HEK293 (cell line): ENCODE measurements at regions not wholly inside any gene's neighbourhood (a gene's known extent, or its start where the extent isn't known, plus 50 kb on each side); places are given as distances from the start of the nearest gene placed in this dataset.

Experiments used
- CTCF ChIA-PET: fragments of 350-600 bp; formaldehyde crosslinking; extraction: SDS; loops from one replicate; lab custom pipeline; 2021; ENCODE audit warnings: antibody characterized with exemption; lab: Yijun Ruan, JAX
- POLR2A ChIA-PET: fragments of 300-600 bp; formaldehyde crosslinking; extraction: SDS; loops from one replicate; lab custom pipeline; 2020; ENCODE audit warnings: antibody characterized with exemption, inconsistent platforms; lab: Yijun Ruan, JAX
- H3K27ac ChIP-seq: fragments of 200-500 bp; sonication (Bioruptor generic); 2 replicates; pipeline ENCODE4 v1.5.1; 2014; ENCODE audit warnings: low read depth, low read length, control low read depth, inconsistent platforms; ENCODE audit errors: extremely low read depth
- H3K36me3 ChIP-seq, 2 experiments: fragments of 200-500 bp in 1 of 2; sonication (Bioruptor generic) in 1 of 2; 1 replicate in 1 of 2; 2 replicates in 1 of 2; pipeline ENCODE4 v1.5.1; 2014 to 2017; ENCODE audit warnings: inconsistent platforms in 2 of 2, low read length in 2 of 2; ENCODE audit not compliant: control insufficient read depth in 2 of 2, insufficient read depth in 1 of 2
- H3K4me1 ChIP-seq: fragments of 200-500 bp; sonication (Bioruptor generic); 2 replicates; pipeline ENCODE4 v1.5.1; 2014; ENCODE audit warnings: mild to moderate bottlenecking, low read length, inconsistent platforms; ENCODE audit not compliant: control insufficient read depth, insufficient read depth
- H3K4me3 ChIP-seq: 2 replicates; pipeline ENCODE4 v1.5.1; 2011; ENCODE audit warnings: low read depth, mild to moderate bottlenecking, control low read depth, low read length, moderate library complexity
- H3K9me3 ChIP-seq: fragments of 200-500 bp; sonication (Bioruptor generic); 2 replicates; pipeline ENCODE4 v1.5.1; 2014; ENCODE audit warnings: low read depth, low read length, inconsistent platforms; ENCODE audit not compliant: control insufficient read depth, insufficient read depth
- HIC1 ChIP-seq: fragments of 450-650 bp; formaldehyde crosslinking; IDR thresholded peaks from 2 replicates; pipeline ENCODE4 v1.5.1; 2016; ENCODE audit warnings: missing biosample characterization, missing genetic modification characterization
- KLF1 ChIP-seq: fragments of 450-650 bp; formaldehyde crosslinking; IDR thresholded peaks from 2 replicates; pipeline ENCODE4 v1.5.1; 2016; ENCODE audit warnings: missing biosample characterization, missing genetic modification characterization
- MEIS1 ChIP-seq: sonication (generic); formaldehyde crosslinking; IDR thresholded peaks from 2 replicates; pipeline ENCODE4 v1.8.1; 2022; ENCODE audit warnings: missing genetic modification reagents, mild to moderate bottlenecking, borderline replicate concordance
- YY1 ChIP-seq: fragments of 450-650 bp; formaldehyde crosslinking; IDR thresholded peaks from 2 replicates; pipeline ENCODE4 v1.5.1; 2018; ENCODE audit warnings: missing biosample characterization, missing genetic modification characterization
- ZBTB6 ChIP-seq: fragments of 450-650 bp; formaldehyde crosslinking; IDR thresholded peaks from 2 replicates; pipeline ENCODE4 v1.5.1; 2017; ENCODE audit warnings: missing biosample characterization, missing genetic modification characterization
- ZNF10 ChIP-seq: fragments of 450-650 bp; formaldehyde crosslinking; IDR thresholded peaks from 2 replicates; pipeline ENCODE4 v1.5.1; 2017; ENCODE audit warnings: missing biosample characterization, missing genetic modification characterization
- ZNF114 ChIP-seq: fragments of 450-650 bp; formaldehyde crosslinking; IDR thresholded peaks from 2 replicates; pipeline ENCODE4 v1.5.0; 2017; ENCODE audit warnings: missing biosample characterization, missing genetic modification characterization
- ZNF174 ChIP-seq: fragments of 450-650 bp; formaldehyde crosslinking; IDR thresholded peaks from 2 replicates; pipeline ENCODE4 v1.5.0; 2017; ENCODE audit warnings: missing biosample characterization, mild to moderate bottlenecking, missing genetic modification characterization
- ZNF2 ChIP-seq: fragments of 450-650 bp; formaldehyde crosslinking; IDR thresholded peaks from 2 replicates; pipeline ENCODE4 v1.5.1; 2016; ENCODE audit warnings: missing biosample characterization, missing genetic modification characterization
- ZNF24 ChIP-seq: fragments of 450-650 bp; formaldehyde crosslinking; IDR thresholded peaks from 2 replicates; pipeline ENCODE4 v1.5.1; 2016; ENCODE audit warnings: missing biosample characterization, missing genetic modification characterization
- ZNF311 ChIP-seq: fragments of 450-650 bp; formaldehyde crosslinking; IDR thresholded peaks from 2 replicates; pipeline ENCODE4 v1.5.1; 2017; ENCODE audit warnings: missing biosample characterization, missing genetic modification characterization, borderline replicate concordance
- ZNF394 ChIP-seq: fragments of 450-650 bp; formaldehyde crosslinking; IDR thresholded peaks from 2 replicates; pipeline ENCODE4 v1.5.1; 2016; ENCODE audit warnings: missing biosample characterization, missing genetic modification characterization, mild to moderate bottlenecking, moderate library complexity, borderline replicate concordance
- ZNF518A ChIP-seq: fragments of 450-650 bp; formaldehyde crosslinking; conservative IDR thresholded peaks from 2 replicates; pipeline ENCODE4 v1.5.1; 2016; ENCODE audit warnings: low read depth, missing biosample characterization, missing genetic modification characterization
- ZNF610 ChIP-seq: fragments of 450-650 bp; formaldehyde crosslinking; IDR thresholded peaks from 2 replicates; pipeline ENCODE4 v1.5.1; 2016; ENCODE audit warnings: missing biosample characterization, missing genetic modification characterization, borderline replicate concordance
- ZNF623 ChIP-seq: fragments of 450-650 bp; formaldehyde crosslinking; IDR thresholded peaks from 2 replicates; pipeline ENCODE4 v1.5.1; 2016; ENCODE audit warnings: missing biosample characterization, missing genetic modification characterization
- ZNF76 ChIP-seq: fragments of 450-650 bp; formaldehyde crosslinking; IDR thresholded peaks from 2 replicates; pipeline ENCODE4; 2016; ENCODE audit warnings: low read depth, missing biosample characterization, missing genetic modification characterization, borderline replicate concordance
- TF ChIP-seq, protein P1 (sequence below): fragments of 450-650 bp; IDR thresholded peaks from 2 replicates; pipeline ENCODE4 v1.5.1; 2018; ENCODE audit warnings: missing biosample characterization, missing genetic modification characterization

DNA sequence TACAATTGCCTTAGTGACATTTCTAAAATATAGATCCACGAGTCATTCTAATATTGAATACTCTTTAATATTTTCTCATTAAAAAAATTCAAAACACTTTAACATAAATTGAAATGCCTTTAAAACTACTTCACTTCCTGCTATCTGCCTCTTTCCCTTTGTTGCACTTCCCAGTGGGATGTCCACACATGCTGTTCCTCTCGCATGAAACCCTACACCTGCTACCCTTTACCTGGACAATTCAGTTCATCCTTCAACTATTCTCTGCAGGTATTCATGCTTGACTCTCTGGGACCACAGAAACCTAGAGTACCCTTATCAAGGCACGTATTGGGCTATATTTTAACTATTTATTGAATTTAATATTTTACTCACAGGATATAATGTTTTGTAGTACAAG, 373.3 kb upstream of the GALNT5 start:
- ChIA-PET POLR2A (no interaction called here), CTCF (no interaction called here)
- Histone ChIP-seq H3K9me3 (no peaks in the 10 kb centered on the region), H3K4me1 (no peaks in the 10 kb centered on the region), H3K4me3 (no peak overlapping the region), H3K36me3 (no peaks in the 10 kb centered on the region), H3K27ac (no peak overlapping the region)
- no peak for TF ChIP-seq ZNF114 (tag by site-specific recombination)
- no peak for TF ChIP-seq ZNF311 (tag by site-specific recombination)
- no peak for TF ChIP-seq ZNF394 (tag by site-specific recombination)
- TF ChIP-seq, protein P1, sequence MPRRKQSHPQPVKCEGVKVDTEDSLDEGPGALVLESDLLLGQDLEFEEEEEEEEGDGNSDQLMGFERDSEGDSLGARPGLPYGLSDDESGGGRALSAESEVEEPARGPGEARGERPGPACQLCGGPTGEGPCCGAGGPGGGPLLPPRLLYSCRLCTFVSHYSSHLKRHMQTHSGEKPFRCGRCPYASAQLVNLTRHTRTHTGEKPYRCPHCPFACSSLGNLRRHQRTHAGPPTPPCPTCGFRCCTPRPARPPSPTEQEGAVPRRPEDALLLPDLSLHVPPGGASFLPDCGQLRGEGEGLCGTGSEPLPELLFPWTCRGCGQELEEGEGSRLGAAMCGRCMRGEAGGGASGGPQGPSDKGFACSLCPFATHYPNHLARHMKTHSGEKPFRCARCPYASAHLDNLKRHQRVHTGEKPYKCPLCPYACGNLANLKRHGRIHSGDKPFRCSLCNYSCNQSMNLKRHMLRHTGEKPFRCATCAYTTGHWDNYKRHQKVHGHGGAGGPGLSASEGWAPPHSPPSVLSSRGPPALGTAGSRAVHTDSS (tag by site-specific recombination), result no peak
- no peak for TF ChIP-seq ZNF10 (tag by site-specific recombination)
- TF ChIP-seq ZNF24 (tag by site-specific recombination), result no peak
- TF ChIP-seq KLF1 (tag by site-specific recombination), result no peak
- TF ChIP-seq HIC1 (tag by site-specific recombination), result no peak
- TF ChIP-seq ZNF610 (tag by site-specific recombination), result no peak
- TF ChIP-seq ZNF623 (tag by site-specific recombination), result no peak
- no peak for TF ChIP-seq YY1
- no peak for TF ChIP-seq ZBTB6 (tag by site-specific recombination)
- TF ChIP-seq ZNF518A (tag by site-specific recombination), result no peak
- TF ChIP-seq MEIS1 (CRISPR knock-in tag), result no peak
- TF ChIP-seq ZNF174 (tag by site-specific recombination), result no peak
- TF ChIP-seq ZNF76 (tag by site-specific recombination), result no peak
- TF ChIP-seq ZNF2 (tag by site-specific recombination), result no peak
